HL-60 (cell line): ENCODE measurements at regions not wholly inside any gene's neighbourhood (a gene's known extent, or its start where the extent isn't known, plus 50 kb on each side); places are given as distances from the start of the nearest gene placed in this dataset.

Source experiments
- DNase-seq, 2 experiments: peaks; one replicate each; pipeline ENCODE4 v3.0.0-alpha.2; 2010 to 2020; ENCODE audit warnings: low read depth in 1 of 2, low spot score in 1 of 2
- H3K27ac ChIP-seq: fragments of 250-450 bp; sonication (Bioruptor Pico); replicated peaks from 2 replicates; pipeline ENCODE4 v1.5.1; 2020; ENCODE audit warnings: mild to moderate bottlenecking, moderate library complexity
- H3K27me3 ChIP-seq: fragments of 250-450 bp; sonication (Bioruptor Pico); 2 replicates; pipeline ENCODE4 v1.5.1; 2021; ENCODE audit warnings: mild to moderate bottlenecking, moderate library complexity; ENCODE audit not compliant: insufficient read depth, poor library complexity, severe bottlenecking
- H3K4me3 ChIP-seq: replicated peaks from 2 replicates; pipeline ENCODE4 v1.5.1; 2011; ENCODE audit warnings: mild to moderate bottlenecking, control low read depth, low read length; ENCODE audit not compliant: insufficient read depth
- CTCF ChIP-seq: IDR thresholded peaks from one replicate; pipeline ENCODE4 v1.5.1; 2011; ENCODE audit warnings: low read length, control low read depth, inconsistent platforms; ENCODE audit not compliant: insufficient read depth
- GABPA ChIP-seq: IDR thresholded peaks from 2 replicates; pipeline ENCODE4 v1.6.1; 2012; ENCODE audit warnings: low read depth
- POLR2AphosphoS5 ChIP-seq: IDR thresholded peaks from 2 replicates; pipeline ENCODE4 v1.6.1; 2012; ENCODE audit warnings: low read depth
- REST ChIP-seq: IDR thresholded peaks from 2 replicates; pipeline ENCODE4 v1.6.1; 2012; ENCODE audit warnings: low read depth; ENCODE audit not compliant: insufficient replicate concordance
- SPI1 ChIP-seq: IDR thresholded peaks from 2 replicates; pipeline ENCODE4 v1.6.1; 2012; ENCODE audit warnings: low read depth, mild to moderate bottlenecking, borderline replicate concordance

- TF ChIP-seq GABPA, result no peak
- TF ChIP-seq POLR2AphosphoS5, result no peak
- TF ChIP-seq SPI1, result no peak
- TF ChIP-seq CTCF, result no peak
- no peak for TF ChIP-seq REST
- no peak overlapping the region for H3K27ac ChIP-seq
- no peaks in the 10 kb centered on the region for H3K27me3 ChIP-seq
- no peak overlapping the region for H3K4me3 ChIP-seq
- no peak for DNase-seq
These were observed 51.2 kb upstream of the TLR3 start for GRCh38 chr4:186017801-186018200.

GRCh38 chr4:186018261-186018660 lies 50.7 kb upstream of the TLR3 start:
- DNase-seq, result no peak
- Histone ChIP-seq H3K27ac (no peak overlapping the region), H3K27me3 (no peaks in the 10 kb centered on the region), H3K4me3 (no peak overlapping the region)
- no peak for TF ChIP-seq POLR2AphosphoS5

GRCh38 chr4:186018784-186019183 lies 50.2 kb upstream of the TLR3 start:
- DNase-seq, result no peak
- no peak overlapping the region for H3K4me3 ChIP-seq
- H3K27me3 ChIP-seq, result no peaks in the 10 kb centered on the region
- TF ChIP-seq GABPA (no peak), CTCF (no peak), REST (no peak), POLR2AphosphoS5 (no peak), SPI1 (no peak)
- no peak overlapping the region for H3K27ac ChIP-seq
